Upper lobe of right lung (tissue), 1 donor: ENCODE measurements at regions not wholly inside any gene's neighbourhood (a gene's known extent, or its start where the extent isn't known, plus 50 kb on each side); places are given as distances from the start of the nearest gene placed in this dataset.
"Not testable (repeated sequence)": the region's sequence is repeated elsewhere in the genome, so short reads cannot be mapped to it uniquely, and the experiment has no call there.

Experiments used
- ATAC-seq: fragments of 200-7000 bp; cut with Tn5 transposase; one replicate; pipeline ENCODE4 v1.9.1; 2020; ENCODE audit warnings: mild to moderate bottlenecking, moderate library complexity
- DNase-seq: peaks from one replicate; pipeline ENCODE4 v3.0.0-alpha.2; 2020
- H3K27ac ChIP-seq: fragments of 200-600 bp; one replicate; pipeline ENCODE4 v1.8.0; 2022
- H3K27me3 ChIP-seq: fragments of 200-600 bp; one replicate; pipeline ENCODE4 v1.8.0; 2022; ENCODE audit warnings: mild to moderate bottlenecking
- H3K36me3 ChIP-seq: fragments of 200-600 bp; one replicate; pipeline ENCODE4 v1.8.0; 2022
- H3K4me1 ChIP-seq: fragments of 200-600 bp; one replicate; pipeline ENCODE4 v1.8.0; 2022
- H3K4me3 ChIP-seq: fragments of 200-600 bp; one replicate; pipeline ENCODE4 v1.8.0; 2022; ENCODE audit warnings: mild to moderate bottlenecking
- H3K9me3 ChIP-seq: fragments of 200-600 bp; one replicate; pipeline ENCODE4 v1.8.0; 2022
- CTCF ChIP-seq: fragments of 200-600 bp; IDR thresholded peaks from one replicate; pipeline ENCODE4 v1.8.0; 2022; ENCODE audit warnings: antibody characterized with exemption
- intact Hi-C: fragments of 100-400 bp; cut with DNase I; formaldehyde crosslinking; loops from one replicate; pipeline ENCODE4 v1.11.0; 2022
- donor health status: DM: no; HTN: yes; CAD: no; lungs with severe emphysema.

- no peak for TF ChIP-seq CTCF
- no peaks in the 10 kb centered on the region for H3K36me3 ChIP-seq
- H3K27ac ChIP-seq = no peak overlapping the region
- no peaks in the 10 kb centered on the region for H3K27me3 ChIP-seq
- no peak overlapping the region for H3K4me3 ChIP-seq
- DNase-seq = no peak
- no peak for ATAC-seq
- no peaks in the 10 kb centered on the region for H3K4me1 ChIP-seq
- H3K9me3 ChIP-seq = no peaks in the 10 kb centered on the region
- intact Hi-C loops = no loop called here
Measured at GRCh38 chr16:5302372-5303114, 204.9 kb upstream of the EEF2KMT start.

- TF ChIP-seq CTCF = no peak
- H3K27ac ChIP-seq = no peak overlapping the region
- no peaks in the 10 kb centered on the region for H3K27me3 ChIP-seq
- H3K4me3 ChIP-seq = no peak overlapping the region
- no peaks in the 10 kb centered on the region for H3K36me3 ChIP-seq
- H3K4me1 ChIP-seq = no peaks in the 10 kb centered on the region
- H3K9me3 ChIP-seq = no peaks in the 10 kb centered on the region
- ATAC-seq (no peak), DNase-seq (no peak)
- intact Hi-C loops = no loop called here
Measured at GRCh38 chr16:5298202-5298601, 200.6 kb upstream of the EEF2KMT start.

GRCh38 chr16:5296176-5296575 lies 198.6 kb upstream of the EEF2KMT start:
- no peaks in the 10 kb centered on the region for H3K27me3 ChIP-seq
- no peak for ATAC-seq
- TF ChIP-seq CTCF = no peak
- H3K27ac ChIP-seq = no peak overlapping the region
- no peak overlapping the region for H3K4me3 ChIP-seq
- no peaks in the 10 kb centered on the region for H3K9me3 ChIP-seq
- no peak for DNase-seq
- H3K36me3 ChIP-seq = no peaks in the 10 kb centered on the region
- H3K4me1 ChIP-seq = no peaks in the 10 kb centered on the region
- intact Hi-C loops = no loop called here

DNA sequence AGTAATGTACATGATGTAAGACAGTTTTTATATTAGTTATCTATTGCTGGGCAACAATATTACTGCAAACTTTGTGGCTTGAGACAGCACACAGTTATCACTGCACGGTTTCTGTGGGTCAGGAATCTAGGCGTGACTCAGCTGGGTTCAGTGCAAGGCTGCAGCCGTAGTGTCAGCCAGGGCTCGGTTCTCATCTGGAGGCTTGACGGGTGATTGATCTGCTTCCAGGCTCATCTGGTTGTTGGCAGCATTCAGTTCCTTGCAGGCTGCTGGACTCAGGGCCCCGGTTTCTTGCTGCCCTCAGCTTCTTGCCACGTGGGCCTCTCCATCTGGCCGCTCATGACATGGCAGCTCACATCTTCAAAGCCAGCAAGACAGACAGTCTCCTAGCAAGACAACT lies 197.7 kb upstream of the EEF2KMT start:
- not testable (repeated sequence) for H3K36me3 ChIP-seq

DNA sequence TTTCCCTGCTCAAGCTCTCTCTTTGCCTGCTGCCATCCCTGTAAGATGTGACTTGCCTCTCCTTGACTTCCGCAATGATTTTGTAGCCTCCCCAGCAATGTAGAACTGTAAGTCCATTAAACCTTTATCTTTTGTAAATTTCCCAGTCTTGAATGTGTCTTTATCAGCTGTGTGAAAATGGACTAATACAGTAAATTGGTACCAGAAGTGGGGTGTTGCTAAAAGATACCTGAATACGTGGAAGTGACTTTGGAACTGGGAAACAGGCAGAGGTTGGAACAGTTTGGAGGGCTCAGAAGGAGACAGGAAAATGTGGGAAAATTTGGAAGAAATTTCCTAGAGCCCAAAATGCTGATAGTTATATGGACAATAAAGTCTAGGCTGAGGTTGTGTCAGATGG lies 184.6 kb upstream of the EEF2KMT start:
- H3K9me3 ChIP-seq, H3K27ac ChIP-seq, ATAC-seq, DNase-seq, H3K27me3 ChIP-seq, intact Hi-C loops, H3K36me3 ChIP-seq, H3K4me1 ChIP-seq, H3K4me3 ChIP-seq: not testable (repeated sequence)

More for the DNA sequence above, 197.7 kb upstream of the EEF2KMT start:
- H3K9me3 ChIP-seq, H3K4me1 ChIP-seq, H3K27ac ChIP-seq, H3K4me3 ChIP-seq, DNase-seq, H3K27me3 ChIP-seq, intact Hi-C loops, ATAC-seq: not testable (repeated sequence)

DNA sequence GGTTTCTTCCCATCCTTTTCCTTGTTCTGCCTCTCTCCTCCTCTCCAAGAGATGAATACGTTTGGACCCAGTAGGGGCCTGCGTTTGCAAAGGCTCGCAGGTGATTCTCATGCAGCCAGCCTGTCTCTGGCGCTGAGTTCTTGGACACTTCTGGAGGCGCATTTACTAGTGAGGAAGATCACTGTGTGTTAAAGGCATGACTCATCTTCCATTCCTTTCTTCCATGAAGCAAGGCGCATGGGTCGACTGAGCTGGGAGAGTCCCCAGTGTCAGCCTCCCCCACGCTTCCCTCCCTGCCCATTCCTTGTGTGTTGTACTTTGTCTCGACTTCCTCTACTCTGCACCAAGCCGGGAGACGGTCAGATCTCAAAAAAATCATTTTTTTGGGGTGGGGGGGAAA lies 159.9 kb upstream of the EEF2KMT start:
- Histone ChIP-seq H3K27ac (no peak overlapping the region), H3K4me3 (no peak overlapping the region), H3K9me3 (no peaks in the 10 kb centered on the region), H3K4me1 (no peaks in the 10 kb centered on the region), H3K36me3 (no peaks in the 10 kb centered on the region), H3K27me3 (no peaks in the 10 kb centered on the region)
- DNase-seq (no peak), ATAC-seq (no peak)
- intact Hi-C loops = no loop called here
- no peak for TF ChIP-seq CTCF

DNA sequence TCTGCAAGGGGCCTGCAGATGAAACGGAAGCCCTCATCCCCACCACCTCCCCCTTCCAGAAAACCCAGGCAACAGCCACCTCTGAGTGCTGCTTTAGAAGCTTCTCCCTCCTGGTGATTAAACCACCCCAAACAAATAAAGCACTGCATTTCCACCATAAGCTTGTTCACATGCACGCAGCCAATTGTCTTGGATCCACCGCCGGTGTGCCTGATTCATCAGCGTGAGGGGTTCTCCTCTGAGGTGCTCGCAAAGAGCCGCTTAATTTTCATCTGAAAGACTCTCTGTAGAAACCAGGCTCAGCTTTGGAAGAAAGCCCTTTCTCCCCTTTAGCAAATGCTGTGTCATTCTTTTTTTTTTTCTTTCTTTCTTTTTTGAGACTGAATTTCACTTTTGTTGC lies 155.2 kb upstream of the EEF2KMT start:
- no peaks in the 10 kb centered on the region for H3K9me3 ChIP-seq
- intact Hi-C loops = no loop called here
- ATAC-seq = no peak
- no peak for DNase-seq
- H3K27ac ChIP-seq = no peak overlapping the region
- H3K4me3 ChIP-seq = no peak overlapping the region
- H3K27me3 ChIP-seq = no peaks in the 10 kb centered on the region
- no peaks in the 10 kb centered on the region for H3K36me3 ChIP-seq
- no peak for TF ChIP-seq CTCF
- H3K4me1 ChIP-seq = no peaks in the 10 kb centered on the region

DNA sequence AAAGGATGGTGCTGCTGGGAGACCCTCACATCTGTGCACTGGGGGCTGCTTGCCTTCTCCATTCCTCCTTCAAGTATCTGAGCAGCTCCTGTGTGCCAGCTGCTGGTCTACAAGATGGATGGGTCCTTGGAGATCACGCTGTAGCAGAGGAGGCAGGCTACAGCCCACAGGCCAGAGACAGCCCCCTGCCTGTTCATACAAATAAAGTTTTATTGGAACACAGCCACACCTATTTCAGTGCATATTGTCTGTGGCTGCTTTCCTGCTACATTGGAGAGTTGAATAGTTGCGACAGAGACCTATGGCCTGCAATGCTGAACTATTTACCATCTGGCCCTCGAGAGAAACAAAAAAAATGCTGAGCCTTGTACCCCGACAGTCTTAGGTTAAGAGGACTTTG lies 149.8 kb upstream of the EEF2KMT start:
- H3K9me3 ChIP-seq, DNase-seq, H3K27me3 ChIP-seq, H3K36me3 ChIP-seq, intact Hi-C loops, ATAC-seq, H3K4me3 ChIP-seq, H3K4me1 ChIP-seq, H3K27ac ChIP-seq: not testable (repeated sequence)

DNA sequence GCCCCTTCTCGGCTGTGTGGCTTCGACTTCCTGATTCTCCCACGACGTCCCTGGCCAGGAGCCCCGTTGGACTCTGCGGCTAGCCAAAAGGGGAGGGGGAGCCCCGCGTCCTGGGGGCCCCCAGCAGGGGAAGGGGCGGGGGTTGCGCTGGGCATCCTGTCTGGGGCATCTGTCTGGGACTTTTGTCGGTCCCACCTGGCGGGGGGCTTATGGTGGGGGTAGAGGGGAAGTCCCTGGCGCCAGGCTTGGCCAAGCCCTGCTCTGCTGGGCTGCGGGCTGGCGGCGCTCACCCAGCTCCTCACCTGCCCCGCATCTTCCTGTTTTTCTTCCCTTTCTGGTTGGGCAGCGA lies 142.7 kb upstream of the EEF2KMT start:
- H3K4me1 ChIP-seq, H3K36me3 ChIP-seq, intact Hi-C loops, ATAC-seq, DNase-seq, H3K27me3 ChIP-seq, H3K27ac ChIP-seq, H3K9me3 ChIP-seq: not testable (repeated sequence)
- H3K4me3 ChIP-seq = peak overlapping the region; percentile 2
